Spleen (tissue), 7 donors: ENCODE measurements at regions not wholly inside any gene's neighbourhood (a gene's known extent, or its start where the extent isn't known, plus 50 kb on each side); places are given as distances from the start of the nearest gene placed in this dataset.

Experiments used
- CTCF ChIP-seq, 11 experiments: fragments of 200-600 bp in 7 of 11; fragments of 450-650 bp in 4 of 11; sonication (generic) in 4 of 11; IDR thresholded peaks in 8 of 11; conservative IDR thresholded peaks in 3 of 11; 1 replicate in 7 of 11; 2 replicates in 4 of 11; pipeline versions ENCODE4 v1.4.0 to v1.8.0; 2016 to 2021; ENCODE audit warnings: antibody characterized with exemption in 11 of 11, inconsistent platforms in 4 of 11, mild to moderate bottlenecking in 1 of 11
- POLR2A ChIP-seq, 3 donors: fragments of 450-650 bp; IDR thresholded peaks; one replicate each; pipeline ENCODE4 v1.5.1; 2017; ENCODE audit warnings: antibody characterized with exemption in 3 of 3, mild to moderate bottlenecking in 1 of 3
- POLR2AphosphoS5 ChIP-seq, 3 donors: sonication (generic); formaldehyde crosslinking; IDR thresholded peaks; one replicate each; pipeline ENCODE4 v1.5.1; 2017; ENCODE audit warnings: antibody characterized with exemption in 3 of 3
- donor health status: DM: no; HTN: no; CAD: no; lungs with moderate emphysema.
- donor health status: DM: no; HTN: no; CAD: no.
- donor health status: DM: no; HTN: no; CAD: no.

GRCh38 chr9:116015855-116016254, 137.7 kb upstream of the PAPPA start:
- TF ChIP-seq CTCF (IDR thresholded peaks at IDR 0.05 in 8 of 11, conservative IDR thresholded peaks at IDR 0.05 in 3 of 11) (no peak), POLR2A (IDR thresholded peaks at IDR 0.05) (no peak), POLR2AphosphoS5 (IDR thresholded peaks at IDR 0.05) (no peak)
